ENCODE measurements at regions not wholly inside any gene's neighbourhood (a gene's known extent, or its start where the extent isn't known, plus 50 kb on each side); places are given as distances from the start of the nearest gene placed in this dataset.

DNA sequence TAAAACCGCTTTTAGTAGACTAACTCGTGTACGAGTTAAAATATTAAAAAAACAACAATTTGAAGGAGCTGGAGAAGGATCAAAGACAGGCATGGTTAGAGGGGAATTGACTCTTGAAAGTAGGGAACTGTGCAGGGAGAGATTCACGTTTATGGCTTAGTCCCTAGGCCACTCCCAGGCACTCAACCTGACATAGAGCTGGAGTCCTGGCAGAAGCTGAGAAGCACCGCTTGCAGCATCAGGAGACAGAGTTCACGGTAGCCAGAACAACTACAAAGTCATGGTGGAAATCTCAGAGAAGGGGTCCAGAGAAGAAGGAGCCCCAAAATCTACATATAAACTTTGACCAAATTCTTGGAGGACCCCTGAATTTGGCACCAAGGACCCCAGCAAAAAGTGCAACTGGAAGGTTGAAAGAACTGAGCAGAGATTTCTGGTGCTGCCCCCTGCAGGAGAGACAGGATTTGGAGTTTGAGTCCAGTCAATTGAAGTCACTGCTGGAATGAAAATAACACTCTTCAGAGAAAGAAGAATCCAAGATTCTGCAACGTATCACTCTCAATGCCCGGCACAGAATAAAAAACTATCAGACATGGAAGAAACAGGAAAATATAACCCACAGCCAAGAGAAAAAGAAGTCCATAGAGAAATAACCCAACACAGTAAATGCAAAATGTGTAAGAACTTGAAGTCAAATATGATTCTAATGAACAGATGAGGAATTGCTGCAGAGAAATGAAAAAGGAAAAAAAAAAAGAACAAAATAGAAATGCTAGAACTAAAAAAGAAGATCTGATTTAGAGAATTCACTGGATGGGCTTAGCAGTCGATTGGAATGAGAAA is 493.3 kb upstream of the PODXL start:
- ATAC-seq (replicated peaks in 1 of 4) (no peak), DNase-seq (peak in 4 of 35 experiments; percentile 1 to 13 (median 7))
- Mint-ChIP-seq H3K27me3 (peaks cover 9 to 25% of the 10 kb centered on the region in 2 donors), H3K9me3 (peaks cover 0 to 5% (median 4%) of the 10 kb centered on the region in 3 donors), H3K36me3 (no peaks in the 10 kb centered on the region), H3K27ac (no peak overlapping the region), H3K4me1 (no peaks in the 10 kb centered on the region), H3K4me3 (no peak overlapping the region)
- Histone ChIP-seq H3K27me3 (replicated peaks in 1 of 2; ENCODE audit: control insufficient read depth in 2 of 2, extremely low read depth in 1 of 2, insufficient read depth in 2 of 2, low read length in 1 of 2) (peaks cover 0 to 4% of the 10 kb centered on the region in 2 experiments), H3K36me3 (ENCODE audit: control insufficient read depth in 2 of 2, extremely low read depth in 1 of 2, insufficient read depth in 1 of 2, low read length in 1 of 2) (no peaks in the 10 kb centered on the region), H3K4me3 (ENCODE audit: control insufficient read depth in 1 of 2, extremely low read depth in 1 of 2, low read length in 1 of 2) (no peak overlapping the region), H3K4me1 (ENCODE audit: control insufficient read depth in 1 of 2, extremely low read depth in 1 of 2, insufficient read depth in 2 of 2, low read length in 2 of 2) (no peaks in the 10 kb centered on the region), H3K27ac (ENCODE audit: low read length) (no peak overlapping the region), H3K9me3 (no peaks in the 10 kb centered on the region)
- ChIA-PET CTCF (interaction anchor here in 1 of 2 donors (1.0 kb wide), 1 partner anchor 9 kb away, joined by 3 read pairs; no protein-coding TSS in a partner anchor), POLR2A (no interaction called here)
- WGBS (ENCODE audit: insufficient coverage): 66% methylated on average over 6 of the region's 9 CpGs

DNA sequence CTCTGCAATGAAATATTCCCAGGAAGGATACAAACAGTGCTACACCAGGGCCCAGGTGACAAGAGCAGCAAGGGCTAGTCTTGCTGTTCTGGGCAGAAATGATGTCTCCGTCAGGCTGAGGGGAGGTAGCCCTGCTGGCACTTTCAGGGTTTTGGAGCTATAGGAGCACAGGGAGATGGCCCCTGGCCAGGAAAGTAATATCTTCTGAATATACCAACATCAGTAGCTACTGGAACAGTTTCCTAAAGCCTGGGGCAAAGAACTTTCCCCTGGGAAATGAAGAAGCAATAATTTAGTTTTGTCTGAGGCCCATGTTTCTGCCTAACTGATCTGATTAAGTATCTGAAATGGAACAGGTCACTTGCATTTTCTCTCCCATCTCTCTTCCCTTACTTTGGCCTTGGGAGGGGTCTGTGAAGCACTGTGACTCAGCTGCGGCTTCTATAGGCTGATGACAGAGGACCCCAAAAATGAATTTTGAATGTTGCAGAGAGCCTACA is 489.1 kb upstream of the PODXL start:
- no peaks in the 10 kb centered on the region for H3K36me3 ChIP-seq (ENCODE audit: control insufficient read depth in 2 of 2, extremely low read depth in 1 of 2, insufficient read depth in 1 of 2, low read length in 1 of 2)
- H3K27ac ChIP-seq (ENCODE audit: low read length): no peak overlapping the region
- ATAC-seq (replicated peaks in 1 of 4): no peak
- ChIA-PET POLR2A (no interaction called here), CTCF (no interaction called here)
- Mint-ChIP-seq H3K4me1 (no peaks in the 10 kb centered on the region), H3K27ac (no peak overlapping the region), H3K4me3 (no peak overlapping the region), H3K36me3 (no peaks in the 10 kb centered on the region), H3K27me3 (peaks cover 5 to 14% of the 10 kb centered on the region in 2 donors), H3K9me3 (peaks cover 0 to 5% (median 4%) of the 10 kb centered on the region in 3 donors)
- H3K4me3 ChIP-seq (ENCODE audit: control insufficient read depth in 1 of 2, extremely low read depth in 1 of 2, low read length in 1 of 2): no peak overlapping the region
- no peak for DNase-seq
- H3K4me1 ChIP-seq (ENCODE audit: control insufficient read depth in 1 of 2, extremely low read depth in 1 of 2, insufficient read depth in 2 of 2, low read length in 2 of 2): no peaks in the 10 kb centered on the region
- H3K9me3 ChIP-seq: no peaks in the 10 kb centered on the region
- peaks cover 0 to 4% of the 10 kb centered on the region in 2 experiments for H3K27me3 ChIP-seq (replicated peaks in 1 of 2; ENCODE audit: control insufficient read depth in 2 of 2, extremely low read depth in 1 of 2, insufficient read depth in 2 of 2, low read length in 1 of 2)
- WGBS (ENCODE audit: insufficient coverage): 100% methylated on average over 1 of the region's 2 CpGs

DNA sequence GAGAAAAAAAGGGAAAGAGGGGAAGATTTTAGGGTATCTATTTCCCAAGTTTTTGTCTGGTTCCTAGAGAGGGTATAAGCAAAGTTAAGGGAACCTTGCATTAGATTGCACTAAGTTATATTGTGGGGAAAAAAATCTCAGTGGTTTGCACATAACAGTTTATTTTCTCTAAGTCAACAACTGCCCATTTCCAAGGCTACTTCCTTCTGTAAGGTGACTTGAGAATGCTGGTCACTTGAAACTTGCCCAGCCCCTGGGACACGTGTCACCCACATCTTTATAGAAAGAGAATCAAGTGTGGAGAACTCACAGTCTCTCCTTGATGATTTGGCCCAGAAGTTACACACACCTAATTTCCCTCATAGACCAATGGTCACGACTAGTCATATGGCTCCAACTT is 488.6 kb upstream of the PODXL start:
- ATAC-seq (replicated peaks in 1 of 4) (no peak), DNase-seq (no peak)
- H3K27me3 ChIP-seq (replicated peaks in 1 of 2; ENCODE audit: control insufficient read depth in 2 of 2, extremely low read depth in 1 of 2, insufficient read depth in 2 of 2, low read length in 1 of 2): peaks cover 0 to 4% of the 10 kb centered on the region in 2 experiments
- CTCF ChIA-PET: no interaction called here
- WGBS (ENCODE audit: insufficient coverage): 89% methylated on average over 1 of the region's 2 CpGs
- no peaks in the 10 kb centered on the region for H3K4me1 ChIP-seq (ENCODE audit: control insufficient read depth in 1 of 2, extremely low read depth in 1 of 2, insufficient read depth in 2 of 2, low read length in 2 of 2)
- peaks cover 3 to 12% of the 10 kb centered on the region in 2 donors for H3K27me3 Mint-ChIP-seq
- peaks cover 0 to 5% (median 4%) of the 10 kb centered on the region in 3 donors for H3K9me3 Mint-ChIP-seq
- H3K4me1 Mint-ChIP-seq: no peaks in the 10 kb centered on the region
- no peaks in the 10 kb centered on the region for H3K36me3 ChIP-seq (ENCODE audit: control insufficient read depth in 2 of 2, extremely low read depth in 1 of 2, insufficient read depth in 1 of 2, low read length in 1 of 2)
- no peak overlapping the region for H3K27ac ChIP-seq (ENCODE audit: low read length)
- no peaks in the 10 kb centered on the region for H3K9me3 ChIP-seq
- H3K36me3 Mint-ChIP-seq: no peaks in the 10 kb centered on the region
- no peak overlapping the region for H3K4me3 Mint-ChIP-seq
- POLR2A ChIA-PET: no interaction called here
- no peak overlapping the region for H3K27ac Mint-ChIP-seq
- no peak overlapping the region for H3K4me3 ChIP-seq (ENCODE audit: control insufficient read depth in 1 of 2, extremely low read depth in 1 of 2, low read length in 1 of 2)

DNA sequence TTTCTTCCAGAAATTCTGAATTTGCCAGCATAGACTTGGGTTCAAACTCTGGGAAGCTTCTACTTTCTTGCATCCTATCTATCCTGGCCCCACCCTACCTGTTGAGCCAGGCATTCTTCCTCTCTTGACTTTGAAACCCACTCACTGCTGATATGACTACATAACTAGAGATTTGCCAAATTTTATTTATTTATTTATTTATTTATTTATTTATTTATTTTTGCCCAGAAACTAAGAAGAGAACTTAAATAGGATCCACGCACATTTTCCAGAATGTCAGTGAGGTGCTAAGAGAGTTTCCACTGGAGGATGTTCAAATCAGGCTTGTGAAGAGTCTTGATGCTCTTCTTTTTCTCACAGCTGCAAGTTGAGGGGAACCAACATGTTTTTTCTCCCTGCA is 487.8 kb upstream of the PODXL start:
- DNase-seq: no peak
- Histone ChIP-seq H3K4me3 (ENCODE audit: control insufficient read depth in 1 of 2, extremely low read depth in 1 of 2, low read length in 1 of 2) (no peak overlapping the region), H3K9me3 (no peaks in the 10 kb centered on the region), H3K4me1 (ENCODE audit: control insufficient read depth in 1 of 2, extremely low read depth in 1 of 2, insufficient read depth in 2 of 2, low read length in 2 of 2) (no peaks in the 10 kb centered on the region), H3K27me3 (replicated peaks in 1 of 2; ENCODE audit: control insufficient read depth in 2 of 2, extremely low read depth in 1 of 2, insufficient read depth in 2 of 2, low read length in 1 of 2) (no peaks in the 10 kb centered on the region), H3K36me3 (ENCODE audit: control insufficient read depth in 2 of 2, extremely low read depth in 1 of 2, insufficient read depth in 1 of 2, low read length in 1 of 2) (no peaks in the 10 kb centered on the region), H3K27ac (ENCODE audit: low read length) (no peak overlapping the region)
- no peaks in the 10 kb centered on the region for H3K36me3 Mint-ChIP-seq
- ChIA-PET POLR2A (no interaction called here), CTCF (interaction anchor here in 1 of 2 donors (0.8 kb wide), 1 partner anchor 10 kb away, joined by 4 read pairs; no protein-coding TSS in a partner anchor)
- 60% methylated on average over 1 of the region's 1 CpG for WGBS (ENCODE audit: insufficient coverage)
- no peaks in the 10 kb centered on the region for H3K4me1 Mint-ChIP-seq
- no peak overlapping the region for H3K4me3 Mint-ChIP-seq
- H3K27ac Mint-ChIP-seq: no peak overlapping the region
- no peak for ATAC-seq (replicated peaks in 1 of 4)
- peaks cover 0 to 5% (median 4%) of the 10 kb centered on the region in 3 donors for H3K9me3 Mint-ChIP-seq
- peaks cover 3 to 8% of the 10 kb centered on the region in 2 donors for H3K27me3 Mint-ChIP-seq

DNA sequence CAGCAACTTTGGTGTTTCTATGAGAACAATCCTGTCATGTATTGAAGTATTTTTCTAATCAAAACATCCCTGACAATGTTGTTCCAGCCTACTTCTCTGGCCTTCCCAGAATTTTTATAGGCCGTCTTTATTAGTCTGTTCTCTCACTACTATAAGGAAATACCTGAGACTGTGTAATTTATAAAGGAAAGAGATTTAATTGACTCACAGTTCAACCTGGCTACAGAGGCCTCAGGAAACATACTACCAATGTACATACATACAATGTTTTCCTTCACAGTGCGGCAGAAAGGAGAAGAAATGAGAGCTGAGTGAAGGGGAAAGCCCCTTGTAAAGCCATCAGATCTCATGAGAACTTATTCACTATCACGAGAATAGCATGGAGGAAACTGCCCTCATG is 484.7 kb upstream of the PODXL start:
- Histone ChIP-seq H3K4me3 (ENCODE audit: control insufficient read depth in 1 of 2, extremely low read depth in 1 of 2, low read length in 1 of 2) (no peak overlapping the region), H3K27me3 (replicated peaks in 1 of 2; ENCODE audit: control insufficient read depth in 2 of 2, extremely low read depth in 1 of 2, insufficient read depth in 2 of 2, low read length in 1 of 2) (peaks cover 0 to 4% of the 10 kb centered on the region in 2 experiments), H3K9me3 (no peaks in the 10 kb centered on the region), H3K4me1 (ENCODE audit: control insufficient read depth in 1 of 2, extremely low read depth in 1 of 2, insufficient read depth in 2 of 2, low read length in 2 of 2) (no peaks in the 10 kb centered on the region), H3K27ac (ENCODE audit: low read length) (no peak overlapping the region), H3K36me3 (ENCODE audit: control insufficient read depth in 2 of 2, extremely low read depth in 1 of 2, insufficient read depth in 1 of 2, low read length in 1 of 2) (no peaks in the 10 kb centered on the region)
- no peak overlapping the region for H3K4me3 Mint-ChIP-seq
- CTCF ChIA-PET: no interaction called here
- ATAC-seq (replicated peaks in 1 of 4) (no peak), DNase-seq (no peak)
- POLR2A ChIA-PET: no interaction called here
- no peaks in the 10 kb centered on the region for H3K36me3 Mint-ChIP-seq
- peaks cover 0 to 5% (median 4%) of the 10 kb centered on the region in 3 donors for H3K9me3 Mint-ChIP-seq
- no CpG with 5 or more reads among the region's 3 CpGs for WGBS (ENCODE audit: insufficient coverage)
- no peaks in the 10 kb centered on the region for H3K4me1 Mint-ChIP-seq
- peaks cover 11 to 17% of the 10 kb centered on the region in 2 donors for H3K27me3 Mint-ChIP-seq
- H3K27ac Mint-ChIP-seq: no peak overlapping the region

DNA sequence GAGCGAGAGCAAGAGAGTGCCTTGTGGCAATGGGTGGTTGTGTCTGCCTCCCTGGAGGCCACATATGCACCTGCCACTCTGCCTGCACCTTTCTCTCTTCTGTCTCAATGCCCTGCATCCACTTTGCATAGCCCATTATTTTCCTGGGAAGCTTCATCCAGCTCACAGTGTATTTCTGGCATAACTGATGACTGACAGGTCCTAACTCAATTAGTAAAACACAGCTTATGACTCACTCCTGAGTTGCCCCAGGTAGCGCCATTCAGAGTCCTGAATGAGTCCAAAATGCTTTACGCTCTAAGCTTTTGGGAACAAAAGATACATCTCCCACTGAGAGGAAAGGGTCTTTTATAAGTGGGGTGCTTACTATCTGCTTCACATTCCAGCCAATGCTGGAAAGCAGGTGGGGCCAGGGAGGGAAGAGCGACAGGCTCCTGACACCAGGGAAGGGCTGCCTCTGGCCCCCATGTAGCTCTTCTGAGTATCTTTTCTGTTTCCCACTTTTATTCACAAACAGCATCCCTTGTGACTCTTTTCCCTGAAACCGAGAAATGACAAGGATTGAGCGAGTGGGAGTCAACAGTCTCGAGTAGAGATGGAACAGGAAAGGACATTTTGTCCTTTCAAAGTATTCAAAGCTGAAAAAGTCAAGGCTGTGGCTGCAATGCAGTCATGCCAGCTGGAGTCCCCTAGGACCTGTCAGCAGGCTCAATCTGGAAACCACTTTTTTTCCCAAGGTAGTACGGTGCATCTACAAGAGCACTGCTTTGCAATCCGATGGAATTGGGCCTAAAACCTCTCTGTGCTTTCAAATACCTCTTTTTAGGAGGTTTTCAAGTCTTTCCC is 479.3 kb upstream of the PODXL start:
- ATAC-seq (replicated peaks in 1 of 4) (no peak), DNase-seq (no peak)
- Histone ChIP-seq H3K36me3 (ENCODE audit: control insufficient read depth in 2 of 2, extremely low read depth in 1 of 2, insufficient read depth in 1 of 2, low read length in 1 of 2) (no peaks in the 10 kb centered on the region), H3K4me3 (ENCODE audit: control insufficient read depth in 1 of 2, extremely low read depth in 1 of 2, low read length in 1 of 2) (no peak overlapping the region), H3K27me3 (replicated peaks in 1 of 2; ENCODE audit: control insufficient read depth in 2 of 2, extremely low read depth in 1 of 2, insufficient read depth in 2 of 2, low read length in 1 of 2) (peaks cover 0 to 9% of the 10 kb centered on the region in 2 experiments), H3K9me3 (no peaks in the 10 kb centered on the region), H3K4me1 (ENCODE audit: control insufficient read depth in 1 of 2, extremely low read depth in 1 of 2, insufficient read depth in 2 of 2, low read length in 2 of 2) (no peaks in the 10 kb centered on the region), H3K27ac (ENCODE audit: low read length) (no peak overlapping the region)
- Mint-ChIP-seq H3K36me3 (no peaks in the 10 kb centered on the region), H3K4me3 (no peak overlapping the region), H3K4me1 (no peaks in the 10 kb centered on the region), H3K27me3 (peaks cover 11 to 19% of the 10 kb centered on the region in 2 donors), H3K27ac (no peak overlapping the region), H3K9me3 (no peaks in the 10 kb centered on the region)
- ChIA-PET POLR2A (no interaction called here), CTCF (no interaction called here)
- WGBS (ENCODE audit: insufficient coverage): 43% methylated on average over 2 of the region's 9 CpGs
